ENCODE measurements at regions not wholly inside any gene's neighbourhood (a gene's known extent, or its start where the extent isn't known, plus 50 kb on each side); places are given as distances from the start of the nearest gene placed in this dataset.

DNA sequence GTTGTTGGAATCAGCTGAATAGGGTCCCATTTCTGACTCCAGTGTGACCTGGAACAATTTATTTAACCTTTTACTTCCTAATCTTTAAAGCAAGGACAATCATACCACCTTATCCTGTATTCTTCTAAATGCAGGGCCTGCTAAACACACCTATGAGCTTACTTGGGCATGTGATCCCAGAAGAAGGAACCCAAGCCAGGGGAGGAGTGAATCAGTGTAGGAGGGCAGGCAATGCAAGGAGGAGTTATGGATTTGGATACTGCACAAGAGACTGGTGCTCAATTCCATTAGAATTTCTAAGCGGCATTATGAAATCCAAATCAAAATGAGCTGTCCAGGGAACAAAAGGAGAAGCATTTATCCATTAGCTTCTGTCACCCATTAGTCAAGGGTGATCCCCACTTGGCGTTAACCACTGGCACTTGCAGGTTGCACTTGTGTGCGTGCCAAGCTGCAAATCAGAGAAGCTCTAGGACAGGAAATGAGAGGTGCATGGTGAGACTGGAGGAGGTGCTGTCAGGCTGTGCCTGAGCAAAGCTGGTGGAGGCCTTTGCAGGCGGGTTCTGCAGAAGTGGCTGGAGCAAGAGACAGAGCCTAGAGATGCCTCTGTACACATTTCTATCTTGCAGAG, 297.2 kb upstream of the PLXNA2 start:
- TF ChIP-seq BHLHE40 (IDR thresholded peaks at IDR 0.05; ENCODE audit: borderline replicate concordance) (no peak), SUZ12 (IDR thresholded peaks at IDR 0.05) (no peak), SP1 (IDR thresholded peaks at IDR 0.05) (no peak), ELF4 (IDR thresholded peaks at IDR 0.05) (no peak), CTBP1 (IDR thresholded peaks at IDR 0.05; ENCODE audit: borderline replicate concordance) (no peak), ZNF384 (IDR thresholded peaks at IDR 0.05) (no peak), L3MBTL2 (conservative IDR thresholded peaks at IDR 0.05) (no peak), FOXM1 (IDR thresholded peaks at IDR 0.05; ENCODE audit: borderline replicate concordance) (no peak), HDGF (IDR thresholded peaks at IDR 0.05; ENCODE audit: borderline replicate concordance) (no peak)
